HG03045 (cell line): ENCODE measurements at regions not wholly inside any gene's neighbourhood (a gene's known extent, or its start where the extent isn't known, plus 50 kb on each side); places are given as distances from the start of the nearest gene placed in this dataset.
"Not testable (repeated sequence)": the region's sequence is repeated elsewhere in the genome, so short reads cannot be mapped to it uniquely, and the experiment has no call there.

ENCODE experiments used
- ATAC-seq: cut with Tn5 transposase; IDR thresholded peaks from one replicate; pipeline ENCODE4 v1.9.1; 2021; ENCODE audit warnings: mild to moderate bottlenecking, moderate library complexity; ENCODE audit not compliant: unreplicated experiment

GRCh38 chr9:102202126-102202525 lies 463.7 kb upstream of the GRIN3A start:
- ATAC-seq = no peak

DNA sequence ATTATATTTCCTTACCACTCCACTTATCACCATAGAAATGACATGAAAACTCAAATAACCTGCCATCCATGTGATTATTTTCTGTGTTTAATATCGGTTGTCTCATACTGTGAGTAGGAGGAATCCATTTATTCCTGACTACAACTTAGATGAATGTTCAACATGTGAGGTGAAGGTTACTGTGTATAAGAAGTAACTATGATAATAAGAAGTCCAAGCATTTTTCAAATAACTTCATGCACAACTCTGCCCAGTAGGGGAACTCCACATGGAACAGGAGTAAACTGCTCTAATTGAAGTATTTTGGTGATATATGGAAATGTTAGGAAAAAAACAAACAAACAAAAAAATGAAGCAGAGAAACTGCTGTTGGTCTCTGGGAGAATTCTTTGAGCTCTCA lies 447.5 kb upstream of the GRIN3A start:
- ATAC-seq = no peak

DNA sequence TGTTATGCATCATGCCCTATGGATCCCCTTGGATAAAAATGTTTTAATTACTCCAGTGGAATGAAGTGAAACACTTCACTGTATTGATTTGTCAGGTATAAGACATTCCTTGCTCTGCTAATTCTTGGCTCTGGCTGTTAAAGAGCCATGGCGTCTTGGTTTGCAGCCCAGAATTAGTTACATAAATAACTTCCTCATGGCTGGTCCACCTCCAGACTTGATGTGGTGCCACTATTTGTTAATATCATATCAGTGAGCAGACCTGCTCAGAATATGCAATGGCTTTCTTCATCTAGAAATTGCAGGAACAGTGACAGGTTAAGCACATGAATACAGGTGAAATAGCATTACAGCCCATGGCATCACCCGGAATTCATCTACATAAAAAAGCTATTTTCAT lies 446.9 kb upstream of the GRIN3A start:
- ATAC-seq = no peak

DNA sequence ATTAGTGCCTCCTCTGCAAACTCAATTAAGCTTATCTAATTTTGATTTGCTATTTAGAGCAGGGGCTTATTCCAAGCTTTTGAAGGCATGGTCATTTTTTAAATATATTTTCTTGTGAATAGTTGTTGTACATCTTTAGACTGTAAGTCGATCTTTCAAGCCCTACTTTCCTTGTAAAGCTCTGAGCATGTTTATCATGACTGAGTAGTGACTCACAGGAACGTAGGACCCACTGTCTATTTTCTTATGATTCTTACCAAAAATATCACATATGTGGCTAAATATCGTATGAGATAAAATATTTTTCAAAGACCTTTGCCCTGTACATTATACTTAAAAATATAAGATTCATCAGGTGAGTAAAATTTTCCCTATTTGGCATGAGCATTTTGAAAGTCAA lies 440.4 kb upstream of the GRIN3A start:
- ATAC-seq = no peak

DNA sequence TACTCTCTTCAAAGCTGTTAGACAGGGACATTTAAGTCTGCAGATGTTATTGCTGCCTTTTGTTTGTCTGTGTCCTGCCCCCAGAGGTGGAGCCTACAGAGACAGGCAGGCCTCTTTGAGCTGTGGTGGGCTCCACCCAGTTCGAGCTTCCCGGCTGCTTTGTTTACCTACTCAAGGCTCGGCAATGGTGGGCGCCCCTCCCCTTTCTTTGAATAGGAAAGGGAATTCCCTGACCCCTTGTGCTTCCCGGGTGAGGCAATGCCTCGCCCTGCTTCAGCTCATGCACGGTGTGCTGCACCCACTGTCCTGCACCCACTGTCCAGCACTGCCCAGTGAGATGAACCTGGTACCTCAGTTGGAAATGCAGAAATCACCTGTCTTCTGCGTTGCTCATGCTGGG lies 435.8 kb upstream of the GRIN3A start:
- ATAC-seq = not testable (repeated sequence)

GRCh38 chr9:102164247-102164646 lies 425.8 kb upstream of the GRIN3A start:
- ATAC-seq = no peak

- not testable (repeated sequence) for ATAC-seq
These were observed 414.6 kb upstream of the GRIN3A start for GRCh38 chr9:102153081-102153480.

DNA sequence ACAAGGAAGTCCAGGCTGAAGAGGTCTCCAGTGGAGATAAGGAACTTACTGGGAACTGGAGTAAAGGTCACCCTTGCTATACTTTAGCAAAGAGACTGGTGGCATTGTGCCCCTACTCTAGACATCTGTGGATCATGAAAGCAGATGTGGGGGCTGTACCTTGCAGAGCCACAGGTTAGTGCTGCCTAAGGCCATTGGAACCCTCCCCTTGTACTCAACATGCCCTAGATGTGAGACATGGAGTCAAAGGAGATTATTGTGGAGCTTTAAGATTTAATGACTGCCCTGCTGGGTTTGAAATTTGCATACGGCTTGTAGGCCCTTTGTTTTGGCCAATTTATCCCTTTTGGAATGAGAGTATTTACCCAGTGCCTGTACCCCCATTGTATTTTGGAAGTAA lies 397.3 kb upstream of the GRIN3A start:
- no peak for ATAC-seq

DNA sequence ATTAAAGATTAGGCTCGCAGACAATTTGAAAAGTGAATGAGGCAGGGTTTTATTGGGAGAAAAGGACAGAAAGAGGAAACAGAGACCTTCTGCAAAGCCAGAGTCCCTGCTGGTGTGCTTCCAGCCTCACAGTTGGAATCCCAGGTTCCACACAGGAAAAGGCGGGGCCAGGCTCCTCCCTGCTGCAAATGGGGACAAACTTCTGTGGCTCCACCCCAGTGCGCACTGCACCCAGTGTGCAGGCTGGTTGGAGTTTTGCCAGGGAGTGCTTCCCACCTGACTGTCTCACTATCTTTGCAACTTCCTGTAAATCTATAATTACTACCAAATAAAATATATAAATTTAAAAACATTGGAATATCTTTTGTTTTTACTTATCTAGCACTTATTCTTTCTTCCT lies 386.0 kb upstream of the GRIN3A start:
- ATAC-seq = no peak

DNA sequence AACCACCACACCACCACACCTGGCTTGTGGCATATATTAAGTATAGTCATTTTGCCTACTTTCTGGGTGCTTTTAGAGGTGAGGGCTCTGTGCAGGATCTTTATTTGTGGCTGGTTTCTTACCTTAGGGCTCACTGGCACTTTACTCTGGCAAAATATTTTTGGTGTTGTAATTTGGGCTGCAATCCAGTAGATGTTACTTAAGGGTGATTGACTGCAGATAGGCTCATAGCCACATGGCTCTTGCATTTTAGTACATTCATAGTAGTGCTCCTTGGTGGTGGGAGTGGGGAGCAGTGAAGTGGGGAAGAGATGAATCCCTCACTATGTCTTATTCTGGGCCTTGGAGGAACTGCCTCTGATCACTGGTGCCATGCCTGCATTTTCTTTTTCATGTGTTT lies 376.1 kb upstream of the GRIN3A start:
- no peak for ATAC-seq

GRCh38 chr9:102113191-102113590 lies 374.7 kb upstream of the GRIN3A start:
- ATAC-seq = no peak

- no peak for ATAC-seq
These were observed 368.0 kb upstream of the GRIN3A start for GRCh38 chr9:102106439-102106838.

GRCh38 chr9:102101723-102102122 lies 363.3 kb upstream of the GRIN3A start:
- ATAC-seq = no peak

DNA sequence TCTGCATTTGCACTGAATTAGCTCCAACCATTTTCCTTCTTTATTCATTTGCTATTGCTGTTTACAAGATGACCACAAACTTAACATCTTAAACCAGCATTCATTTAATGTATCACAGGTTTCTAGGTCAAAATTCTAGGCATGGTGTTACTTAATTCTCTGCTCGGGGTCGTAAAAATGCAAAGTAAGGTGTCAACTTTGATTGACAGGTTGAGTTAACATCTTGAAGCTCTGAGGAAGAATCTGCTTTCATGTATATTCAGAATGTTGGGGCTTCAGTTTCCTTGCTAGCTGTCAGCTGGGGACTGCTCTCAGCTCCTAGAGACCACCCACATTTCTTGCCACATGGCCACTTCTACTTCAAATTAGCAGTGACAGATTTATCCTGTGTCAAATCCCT lies 348.7 kb upstream of the GRIN3A start:
- no peak for ATAC-seq

GRCh38 chr9:102085548-102085947 lies 347.1 kb upstream of the GRIN3A start:
- ATAC-seq = no peak

GRCh38 chr9:102072059-102072764 lies 333.8 kb upstream of the GRIN3A start:
- no peak for ATAC-seq

- ATAC-seq = no peak
These were observed 331.5 kb upstream of the GRIN3A start for GRCh38 chr9:102069969-102070368.

DNA sequence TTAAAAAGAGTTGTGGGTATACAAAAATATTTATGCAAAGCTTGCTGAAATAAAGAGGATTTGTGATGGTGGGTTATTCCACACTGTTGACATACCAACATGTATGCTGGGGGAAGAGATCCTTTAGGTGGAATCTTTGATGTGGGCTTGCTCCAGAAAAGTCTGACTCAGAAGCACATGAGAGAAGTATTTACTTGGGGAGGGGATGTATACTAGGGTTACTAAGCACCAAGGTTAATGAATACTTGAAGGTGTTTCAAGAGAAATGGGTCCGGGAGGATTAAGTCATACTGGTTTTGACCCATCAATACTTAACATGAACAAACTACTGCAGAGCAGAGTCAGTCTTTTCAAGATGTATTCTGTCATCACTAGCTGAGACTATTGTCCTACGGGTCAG lies 316.4 kb upstream of the GRIN3A start:
- ATAC-seq = no peak

DNA sequence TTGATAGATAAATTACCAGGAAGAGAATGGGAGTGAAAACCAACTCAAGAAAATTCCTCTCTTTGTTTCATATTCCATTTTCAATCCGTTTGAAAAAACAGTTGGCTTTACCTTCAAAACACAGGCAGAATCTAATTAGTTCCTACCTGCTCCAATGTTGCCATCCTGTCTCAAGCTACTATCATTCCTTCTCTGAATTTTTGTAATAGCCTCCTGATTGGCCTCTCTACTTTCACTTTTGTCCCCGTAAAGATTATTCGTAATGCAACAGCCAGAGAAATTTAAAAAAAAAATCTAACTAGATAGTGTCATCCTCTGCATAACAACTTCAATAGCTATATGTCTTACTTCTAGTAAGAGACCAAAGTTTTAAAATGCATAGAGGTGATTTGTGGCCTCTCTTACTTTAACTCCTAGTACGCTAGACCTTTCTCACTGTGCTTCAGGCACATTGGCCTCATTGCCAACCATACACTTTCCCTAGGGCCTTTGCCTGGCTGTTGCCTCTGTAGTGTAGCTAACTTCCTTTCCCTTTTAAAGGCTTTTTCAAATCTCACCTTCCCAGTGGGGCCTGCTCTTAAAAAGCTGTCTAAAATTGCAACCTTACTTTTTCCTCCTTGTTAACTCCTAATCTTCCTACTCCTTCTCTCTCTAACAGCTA lies 311.3 kb upstream of the GRIN3A start:
- ATAC-seq = no peak

- ATAC-seq = no peak
These were observed 309.1 kb upstream of the GRIN3A start for GRCh38 chr9:102047549-102047948.

GRCh38 chr9:102044133-102044532 lies 305.7 kb upstream of the GRIN3A start:
- no peak for ATAC-seq

DNA sequence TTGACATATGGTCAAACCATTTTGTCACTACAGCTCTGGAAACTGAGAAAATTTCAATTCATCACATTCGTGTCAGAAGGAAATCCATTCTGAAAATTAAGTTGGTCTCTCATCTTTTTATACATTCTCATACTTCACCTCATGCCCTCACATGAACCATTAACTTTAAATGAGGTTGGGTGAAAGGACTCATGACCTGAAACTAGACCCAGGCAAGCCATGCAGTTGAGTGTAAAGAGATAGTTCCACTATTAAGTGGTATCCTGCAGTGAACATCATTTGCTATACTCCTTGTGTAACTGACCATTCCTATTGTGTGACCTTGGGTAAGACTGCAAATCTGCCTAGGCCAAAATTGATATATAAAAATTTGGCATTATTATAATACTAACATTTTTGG lies 299.6 kb upstream of the GRIN3A start:
- ATAC-seq = no peak

DNA sequence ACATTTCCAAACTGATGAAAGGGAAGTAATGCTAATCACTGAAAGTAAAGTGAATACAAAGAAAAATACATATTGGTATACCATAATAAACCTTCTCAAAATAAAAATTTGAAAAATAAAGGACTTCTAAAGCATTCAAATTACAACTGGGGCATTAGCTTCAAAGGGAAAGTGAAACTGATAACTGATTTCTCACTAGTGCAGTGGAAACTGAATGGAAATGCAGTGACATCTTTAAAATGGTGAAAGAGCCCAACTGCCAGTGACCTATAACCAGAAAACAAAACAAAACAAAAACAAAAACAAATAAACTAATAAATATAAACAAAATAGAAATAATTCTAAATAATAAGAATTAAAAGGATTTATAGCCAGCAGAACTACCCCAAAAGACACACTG lies 297.5 kb upstream of the GRIN3A start:
- ATAC-seq = no peak
